ENCODE measurements at regions not wholly inside any gene's neighbourhood (a gene's known extent, or its start where the extent isn't known, plus 50 kb on each side); places are given as distances from the start of the nearest gene placed in this dataset.

GRCh38 chr13:81596224-81596753 lies 1255.4 kb upstream of the SPRY2 start:
- Histone ChIP-seq H3K27ac (no peak overlapping the region), H3K36me3 (replicated peaks; ENCODE audit: insufficient read depth, low read depth) (no peaks in the 10 kb centered on the region), H3K4me2 (peak overlapping the region; percentile 35), H3K27me3 (no peaks in the 10 kb centered on the region), H4K20me1 (ENCODE audit: insufficient read depth, poor library complexity, severe bottlenecking) (no peaks in the 10 kb centered on the region), H3K9me2 (replicated peaks; ENCODE audit: insufficient read depth) (no peaks in the 10 kb centered on the region), H3K4me1 (ENCODE audit: insufficient read depth) (peaks cover 7% of the 10 kb centered on the region), H3K9me3 (ENCODE audit: low read depth) (no peaks in the 10 kb centered on the region), H2AFZ (no peak overlapping the region), H3K4me3 (no peak overlapping the region), H3K79me2 (no peaks in the 10 kb centered on the region)
- 34% methylated on average over 2 of the region's 2 CpGs for WGBS (ENCODE audit: low lambda C conversion rate, missing lambda C conversion rate)
- no peak for DNase-seq (ENCODE audit: low spot score)
- no peak for TF ChIP-seq EZH2phosphoT487 (IDR thresholded peaks at IDR 0.05; ENCODE audit: low read depth, severe bottlenecking, unreplicated experiment)
- TF ChIP-seq CTCF (IDR thresholded peaks at IDR 0.05; ENCODE audit: poor library complexity), result no peak
- TF ChIP-seq EZH2 (IDR thresholded peaks at IDR 0.05; ENCODE audit: borderline replicate concordance), result no peak

- Histone ChIP-seq H4K20me1 (ENCODE audit: insufficient read depth, poor library complexity, severe bottlenecking) (no peaks in the 10 kb centered on the region), H3K4me2 (no peak overlapping the region), H2AFZ (no peak overlapping the region), H3K4me3 (no peak overlapping the region), H3K9me3 (ENCODE audit: low read depth) (no peaks in the 10 kb centered on the region), H3K9me2 (replicated peaks; ENCODE audit: insufficient read depth) (no peaks in the 10 kb centered on the region), H3K27me3 (no peaks in the 10 kb centered on the region), H3K4me1 (ENCODE audit: insufficient read depth) (peaks cover 5% of the 10 kb centered on the region), H3K27ac (no peak overlapping the region), H3K79me2 (no peaks in the 10 kb centered on the region), H3K36me3 (replicated peaks; ENCODE audit: insufficient read depth, low read depth) (no peaks in the 10 kb centered on the region)
- 93% methylated on average over 3 of the region's 3 CpGs for WGBS (ENCODE audit: low lambda C conversion rate, missing lambda C conversion rate)
- DNase-seq (ENCODE audit: low spot score), result no peak
- no peak for TF ChIP-seq CTCF (IDR thresholded peaks at IDR 0.05; ENCODE audit: poor library complexity)
- TF ChIP-seq EZH2phosphoT487 (IDR thresholded peaks at IDR 0.05; ENCODE audit: low read depth, severe bottlenecking, unreplicated experiment), result no peak
- no peak for TF ChIP-seq EZH2 (IDR thresholded peaks at IDR 0.05; ENCODE audit: borderline replicate concordance)
Observed at GRCh38 chr13:81591528-81592220, 1250.7 kb upstream of the SPRY2 start.

GRCh38 chr13:81582381-81582780 lies 1241.5 kb upstream of the SPRY2 start:
- H3K27ac ChIP-seq, result no peak overlapping the region
- TF ChIP-seq EZH2 (IDR thresholded peaks at IDR 0.05; ENCODE audit: borderline replicate concordance), result no peak
- TF ChIP-seq EZH2phosphoT487 (IDR thresholded peaks at IDR 0.05; ENCODE audit: low read depth, severe bottlenecking, unreplicated experiment), result no peak
- TF ChIP-seq CTCF (IDR thresholded peaks at IDR 0.05; ENCODE audit: poor library complexity), result no peak
- H3K4me3 ChIP-seq, result no peak overlapping the region
- H3K9me3 ChIP-seq (ENCODE audit: low read depth), result no peaks in the 10 kb centered on the region
- no peaks in the 10 kb centered on the region for H3K9me2 ChIP-seq (replicated peaks; ENCODE audit: insufficient read depth)
- no peaks in the 10 kb centered on the region for H3K79me2 ChIP-seq
- H3K4me1 ChIP-seq (ENCODE audit: insufficient read depth), result no peaks in the 10 kb centered on the region
- H3K27me3 ChIP-seq, result no peaks in the 10 kb centered on the region
- no peaks in the 10 kb centered on the region for H4K20me1 ChIP-seq (ENCODE audit: insufficient read depth, poor library complexity, severe bottlenecking)
- no peak for DNase-seq (ENCODE audit: low spot score)
- no peak overlapping the region for H3K4me2 ChIP-seq
- H3K36me3 ChIP-seq (replicated peaks; ENCODE audit: insufficient read depth, low read depth), result no peaks in the 10 kb centered on the region
- H2AFZ ChIP-seq, result no peak overlapping the region

Measured in hepatocyte (in vitro differentiated cells).